PFSK-1 (cell line): ENCODE measurements at regions not wholly inside any gene's neighbourhood (a gene's known extent, or its start where the extent isn't known, plus 50 kb on each side); places are given as distances from the start of the nearest gene placed in this dataset.

ENCODE experiments used
- FOXP2 ChIP-seq: optimal IDR thresholded peaks from 2 replicates; pipeline ENCODE3; 2011; ENCODE audit warnings: borderline replicate concordance, control low read depth, inconsistent platforms; ENCODE audit not compliant: insufficient read depth; ENCODE audit errors: extremely low read length, extremely low read depth
- POLR2AphosphoS5 ChIP-seq: IDR thresholded peaks from 2 replicates; pipeline ENCODE4 v1.6.1; 2012; ENCODE audit warnings: low read depth, mild to moderate bottlenecking, control low read depth, low read length, moderate library complexity
- REST ChIP-seq, 2 experiments: IDR thresholded peaks; 2 replicates each; pipeline versions ENCODE4 v1.6.1 to v1.8.0; 2011 to 2012; ENCODE audit warnings: low read depth in 2 of 2, low read length in 2 of 2, control low read depth in 1 of 2, inconsistent platforms in 1 of 2, mild to moderate bottlenecking in 1 of 2, moderate library complexity in 1 of 2; ENCODE audit not compliant: insufficient read depth in 1 of 2
- SIN3A ChIP-seq: IDR thresholded peaks from 2 replicates; pipeline ENCODE4 v1.6.1; 2012; ENCODE audit warnings: mild to moderate bottlenecking, low read length, moderate library complexity, borderline replicate concordance; ENCODE audit not compliant: insufficient read depth
- TAF1 ChIP-seq: IDR thresholded peaks from 2 replicates; pipeline ENCODE4 v1.6.1; 2012; ENCODE audit warnings: low read length, control low read depth, borderline replicate concordance; ENCODE audit not compliant: insufficient read depth

- TF ChIP-seq REST (IDR thresholded peaks at IDR 0.05; ENCODE audit: insufficient read depth in 1 of 2, low read depth in 2 of 2, low read length in 2 of 2) (no peak), TAF1 (no peak), POLR2AphosphoS5 (no peak), SIN3A (no peak)
These were observed 60.4 kb upstream of the PAX6 start for GRCh38 chr11:31871310-31872075.

GRCh38 chr11:31870609-31871309 lies 59.6 kb upstream of the PAX6 start:
- TF ChIP-seq SIN3A (no peak), FOXP2 (no peak), POLR2AphosphoS5 (no peak)

GRCh38 chr11:31869986-31870385 lies 58.9 kb upstream of the PAX6 start:
- TF ChIP-seq TAF1 (no peak), FOXP2 (no peak), REST (IDR thresholded peaks at IDR 0.05; ENCODE audit: insufficient read depth in 1 of 2, low read depth in 2 of 2, low read length in 2 of 2) (no peak), SIN3A (no peak), POLR2AphosphoS5 (no peak)

- no peak for TF ChIP-seq TAF1
- TF ChIP-seq SIN3A: no peak
- TF ChIP-seq REST (IDR thresholded peaks at IDR 0.05; ENCODE audit: insufficient read depth in 1 of 2, low read depth in 2 of 2, low read length in 2 of 2): no peak
- no peak for TF ChIP-seq FOXP2
- TF ChIP-seq POLR2AphosphoS5: no peak
These were observed 54.6 kb upstream of the PAX6 start for GRCh38 chr11:31865606-31866300.

- TF ChIP-seq SIN3A: no peak
- no peak for TF ChIP-seq REST (IDR thresholded peaks at IDR 0.05; ENCODE audit: insufficient read depth in 1 of 2, low read depth in 2 of 2, low read length in 2 of 2)
- no peak for TF ChIP-seq FOXP2
- no peak for TF ChIP-seq POLR2AphosphoS5
These were observed 52.2 kb upstream of the PAX6 start for GRCh38 chr11:31863170-31863832.
